Uterus (tissue), 2 donors: ENCODE measurements at regions not wholly inside any gene's neighbourhood (a gene's known extent, or its start where the extent isn't known, plus 50 kb on each side); places are given as distances from the start of the nearest gene placed in this dataset.

Experiments used
- POLR2A ChIP-seq, 2 donors: fragments of 450-650 bp; IDR thresholded peaks; one replicate each; pipeline ENCODE4 v1.6.1; 2016; ENCODE audit warnings: antibody characterized with exemption in 2 of 2, mild to moderate bottlenecking in 1 of 2, moderate library complexity in 1 of 2
- TF ChIP-seq, protein P1 (sequence below), 4 experiments: fragments of 200-600 bp in 2 of 4; fragments of 450-650 bp in 2 of 4; sonication (generic) in 2 of 4; IDR thresholded peaks; one replicate each; pipeline ENCODE4 v1.5.1; 2016 to 2019; ENCODE audit warnings: antibody characterized with exemption in 4 of 4, mild to moderate bottlenecking in 2 of 4, moderate library complexity in 1 of 4

DNA sequence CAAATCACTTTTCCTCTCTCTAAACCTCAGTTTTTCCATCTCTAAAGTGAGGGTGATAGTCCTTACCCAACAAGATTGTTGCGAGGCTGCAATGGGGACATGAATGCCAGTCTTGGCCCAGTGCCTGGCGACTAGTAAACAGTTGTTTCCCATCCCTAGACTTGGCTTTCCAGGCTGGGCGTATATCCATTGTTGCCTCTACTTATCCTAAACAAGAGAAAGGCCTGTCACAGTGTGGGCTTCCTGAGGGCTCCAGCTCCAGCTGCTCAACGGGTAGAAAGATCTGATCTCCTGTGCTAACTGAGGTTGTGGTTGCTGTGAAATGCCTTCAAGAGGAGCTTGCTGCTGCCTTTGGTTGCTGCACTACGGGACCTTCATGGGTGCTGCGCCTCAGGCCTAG, 142.0 kb downstream of the NSG2 start:
- TF ChIP-seq, protein P1, sequence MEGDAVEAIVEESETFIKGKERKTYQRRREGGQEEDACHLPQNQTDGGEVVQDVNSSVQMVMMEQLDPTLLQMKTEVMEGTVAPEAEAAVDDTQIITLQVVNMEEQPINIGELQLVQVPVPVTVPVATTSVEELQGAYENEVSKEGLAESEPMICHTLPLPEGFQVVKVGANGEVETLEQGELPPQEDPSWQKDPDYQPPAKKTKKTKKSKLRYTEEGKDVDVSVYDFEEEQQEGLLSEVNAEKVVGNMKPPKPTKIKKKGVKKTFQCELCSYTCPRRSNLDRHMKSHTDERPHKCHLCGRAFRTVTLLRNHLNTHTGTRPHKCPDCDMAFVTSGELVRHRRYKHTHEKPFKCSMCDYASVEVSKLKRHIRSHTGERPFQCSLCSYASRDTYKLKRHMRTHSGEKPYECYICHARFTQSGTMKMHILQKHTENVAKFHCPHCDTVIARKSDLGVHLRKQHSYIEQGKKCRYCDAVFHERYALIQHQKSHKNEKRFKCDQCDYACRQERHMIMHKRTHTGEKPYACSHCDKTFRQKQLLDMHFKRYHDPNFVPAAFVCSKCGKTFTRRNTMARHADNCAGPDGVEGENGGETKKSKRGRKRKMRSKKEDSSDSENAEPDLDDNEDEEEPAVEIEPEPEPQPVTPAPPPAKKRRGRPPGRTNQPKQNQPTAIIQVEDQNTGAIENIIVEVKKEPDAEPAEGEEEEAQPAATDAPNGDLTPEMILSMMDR (IDR thresholded peaks at IDR 0.05) = no peak
- TF ChIP-seq POLR2A (IDR thresholded peaks at IDR 0.05) = no peak
